Stimulated activated CD8-positive, alpha-beta memory T cell treated with anti-CD3 and anti-CD28 coated beads, Interleukin-2, amount 100 ng/mL, for 48 hours (primary cell): ENCODE measurements at regions not wholly inside any gene's neighbourhood (a gene's known extent, or its start where the extent isn't known, plus 50 kb on each side); places are given as distances from the start of the nearest gene placed in this dataset.

Source experiments
- DNase-seq, 2 donors: peaks; one replicate each; pipeline ENCODE4 v3.0.0-alpha.2; 2020; ENCODE audit warnings: low read depth in 2 of 2

- no peak for DNase-seq
Observed at GRCh38 chr11:45518141-45518832, 147.1 kb downstream of the CHST1 start.

GRCh38 chr11:45517171-45517770, 148.2 kb downstream of the CHST1 start:
- DNase-seq: no peak

GRCh38 chr11:45513821-45514340, 151.5 kb downstream of the CHST1 start:
- no peak for DNase-seq

DNA sequence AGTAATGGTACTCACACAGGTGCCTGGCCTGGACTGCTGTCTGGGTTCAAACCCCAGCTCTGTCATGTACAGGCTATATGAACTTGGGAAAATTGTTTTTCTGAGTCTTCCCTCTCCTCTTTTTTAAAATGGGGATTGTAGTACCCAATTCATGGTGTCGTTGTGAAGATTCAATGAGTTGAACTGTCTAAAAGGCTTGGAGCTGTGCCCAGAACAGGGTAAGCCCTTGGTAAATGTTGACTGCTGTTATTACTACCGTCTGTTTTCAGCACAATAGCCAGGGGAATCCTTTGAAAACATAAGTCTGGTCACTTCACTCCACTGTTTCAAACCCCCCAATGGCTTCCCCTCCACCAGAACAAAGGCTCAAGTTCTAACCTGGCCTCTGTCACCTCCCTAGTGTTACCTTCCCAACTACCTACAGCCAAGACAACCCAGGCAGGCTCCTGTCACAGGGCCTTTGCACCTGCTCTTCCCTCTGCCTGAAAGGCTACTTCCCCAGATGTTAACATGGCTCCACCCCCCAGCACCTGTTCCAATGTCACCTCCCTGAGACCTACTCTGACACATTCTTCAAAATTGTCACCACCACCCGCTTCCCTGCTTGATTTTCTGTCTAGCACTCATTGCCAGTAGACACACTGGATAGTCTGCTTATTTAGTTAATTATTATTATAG, 152.8 kb downstream of the CHST1 start:
- no peak for DNase-seq

- no peak for DNase-seq
Observed at GRCh38 chr11:45511566-45511965, 153.9 kb downstream of the CHST1 start.

DNA sequence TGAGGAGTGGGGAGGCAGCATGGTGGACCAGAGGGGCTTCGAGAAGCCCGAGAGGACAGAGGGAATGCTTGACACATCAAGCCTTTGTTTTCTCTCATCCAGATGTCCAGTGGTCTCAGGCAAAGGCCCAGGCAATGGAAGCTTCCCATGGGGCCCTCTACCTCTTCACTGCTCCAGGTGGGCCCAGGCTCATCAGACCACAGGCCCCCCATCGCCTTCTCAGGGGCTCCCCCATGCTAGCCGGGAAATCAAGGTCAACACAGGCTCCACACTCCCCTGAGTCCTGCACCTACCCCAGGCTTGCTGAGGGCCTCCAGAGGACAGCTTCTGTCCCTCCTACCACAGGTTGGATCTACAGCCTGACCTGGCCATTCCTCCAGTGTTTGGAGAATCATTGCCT, 157.5 kb downstream of the CHST1 start:
- DNase-seq: no peak

GRCh38 chr11:45503311-45503710, 162.1 kb downstream of the CHST1 start:
- DNase-seq: no peak

- no peak for DNase-seq
Observed at GRCh38 chr11:45502226-45502545, 163.2 kb downstream of the CHST1 start.

- DNase-seq: no peak
Observed at GRCh38 chr11:45501392-45502225, 163.8 kb downstream of the CHST1 start.

DNA sequence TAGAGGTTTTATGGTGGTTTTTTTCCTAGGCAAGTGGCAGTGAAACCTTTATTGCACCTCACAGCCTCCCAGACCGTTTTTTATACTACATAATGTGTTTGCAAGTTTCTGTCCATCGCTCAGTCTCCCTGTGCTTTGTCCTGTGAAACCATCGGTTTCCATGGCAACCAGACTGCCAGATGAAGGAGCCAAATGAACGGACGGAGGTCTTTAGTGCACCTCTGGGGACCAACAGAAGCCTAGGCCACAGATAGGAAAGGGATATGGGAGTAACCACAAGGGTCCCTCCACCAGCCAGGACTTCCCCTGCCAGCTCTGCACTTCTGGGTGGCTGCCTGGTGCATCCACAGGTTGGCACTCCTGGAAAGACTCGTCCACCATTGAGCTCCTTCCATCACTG, 165.0 kb downstream of the CHST1 start:
- no peak for DNase-seq

GRCh38 chr11:45494738-45495137, 170.7 kb downstream of the CHST1 start:
- DNase-seq: no peak

DNA sequence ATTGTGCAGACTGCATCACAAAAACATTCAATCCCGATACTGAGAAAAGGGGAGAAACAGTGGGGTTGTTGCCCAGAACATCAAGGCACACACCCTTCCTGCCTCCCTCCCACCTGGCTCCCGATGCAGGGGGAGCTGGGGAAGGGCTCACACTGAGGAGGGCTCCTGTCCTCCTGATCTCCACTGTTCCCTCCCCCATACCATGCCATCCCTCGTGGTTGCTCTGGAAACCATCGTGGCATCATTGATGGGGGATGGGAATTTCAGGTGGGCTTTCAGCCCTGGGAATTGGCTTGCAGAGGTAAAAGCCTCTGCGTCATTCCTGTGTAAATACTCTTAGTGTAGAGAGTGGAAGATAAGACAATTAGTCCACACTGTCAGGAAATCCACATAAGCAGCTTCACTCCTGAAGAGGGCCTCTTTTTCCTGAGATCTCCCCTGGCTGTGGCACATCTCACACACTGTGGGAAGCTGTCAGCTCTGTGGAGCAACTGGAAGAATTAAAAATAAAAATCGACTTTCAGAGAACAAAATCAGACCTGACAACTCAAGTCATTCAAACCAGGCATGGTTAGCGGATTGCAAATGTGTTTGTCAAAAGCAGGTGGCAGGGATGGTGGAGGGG, 176.0 kb downstream of the CHST1 start:
- no peak for DNase-seq

DNA sequence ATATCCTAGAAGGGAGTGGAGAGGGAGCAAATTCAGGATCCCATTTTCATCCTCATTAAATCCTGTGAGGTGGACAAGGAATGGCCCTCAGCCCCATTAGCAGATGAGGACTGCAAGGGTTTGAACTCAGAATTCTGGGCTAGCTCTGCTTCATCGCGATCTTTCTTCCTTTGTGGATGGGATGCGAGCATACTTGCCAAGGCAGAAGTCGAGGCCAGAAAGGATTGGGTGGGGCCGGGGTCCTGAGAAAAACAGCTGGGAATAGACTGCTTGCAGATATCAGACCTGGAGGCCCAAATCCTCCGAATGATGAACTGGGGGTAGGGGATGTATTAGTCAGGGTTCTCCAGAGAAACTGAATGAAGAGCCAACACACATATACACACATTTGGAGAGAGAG, 179.0 kb downstream of the CHST1 start:
- DNase-seq: no peak

GRCh38 chr11:45485070-45485707, 180.2 kb downstream of the CHST1 start:
- no peak for DNase-seq

DNA sequence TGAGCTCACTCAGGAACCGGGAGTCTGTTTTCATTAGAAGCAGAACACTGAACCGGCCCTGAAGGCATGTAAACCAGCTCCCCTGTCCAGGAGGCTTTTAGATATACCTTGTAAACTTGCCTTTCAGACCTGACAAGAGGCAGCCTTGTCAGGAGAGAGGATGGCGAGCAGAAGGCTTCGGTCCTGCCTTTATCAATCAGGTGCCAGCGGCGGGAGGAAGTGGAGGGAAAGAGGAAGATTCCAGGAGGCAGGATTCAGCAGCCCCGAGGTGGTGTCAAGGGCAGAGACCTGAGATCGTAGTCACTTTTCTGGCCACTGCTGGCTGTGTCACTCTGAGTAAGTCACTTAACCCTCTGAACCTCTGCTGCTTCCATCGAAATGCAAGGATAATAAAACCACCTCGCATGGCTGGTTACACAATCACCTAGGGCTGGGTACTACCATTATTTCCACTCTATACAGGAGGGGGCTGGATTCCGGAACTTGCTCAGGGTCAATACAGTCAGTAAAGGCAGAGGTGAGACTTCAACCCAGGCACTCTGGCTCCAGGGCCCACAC, 181.0 kb downstream of the CHST1 start:
- DNase-seq: no peak

DNA sequence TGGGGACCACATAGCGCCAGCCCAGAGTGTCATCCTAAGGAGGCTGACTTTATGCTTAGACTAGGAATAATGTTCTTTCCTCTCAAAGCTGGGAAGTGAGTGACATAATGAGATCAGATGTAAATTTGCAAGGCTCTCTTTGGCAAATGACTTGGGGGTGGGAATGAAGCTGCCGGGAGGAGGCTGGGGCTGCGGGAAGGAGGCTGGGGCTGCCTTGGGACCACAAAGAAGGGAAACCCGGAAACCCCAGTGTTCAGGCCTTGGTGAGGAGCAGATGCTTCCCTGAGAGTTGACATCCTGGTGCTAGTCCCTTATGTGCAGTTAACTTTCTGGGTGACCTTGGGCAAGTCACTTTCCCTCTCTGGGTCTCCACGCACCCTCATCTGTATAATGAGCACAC, 182.0 kb downstream of the CHST1 start:
- DNase-seq: no peak

- no peak for DNase-seq
Observed at GRCh38 chr11:45482331-45482730, 183.1 kb downstream of the CHST1 start.

DNA sequence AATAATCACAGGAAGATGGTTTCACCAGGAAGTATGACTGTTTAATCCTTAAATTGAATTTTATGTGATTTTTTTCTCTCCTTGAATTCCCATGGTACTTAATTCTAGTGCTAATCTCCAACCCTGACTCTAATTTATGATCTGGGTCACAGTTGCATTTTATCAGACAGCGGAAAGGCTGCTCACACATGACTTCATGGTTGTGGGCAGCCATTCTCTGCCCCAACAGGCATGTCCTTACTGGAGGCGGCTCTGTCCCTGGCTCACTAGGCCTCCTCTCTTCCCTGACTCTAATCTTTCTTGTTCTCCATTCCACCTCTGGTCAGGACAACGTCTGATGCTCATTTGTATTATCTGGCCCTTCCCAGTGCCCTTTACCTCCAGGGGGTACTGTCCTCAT, 184.4 kb downstream of the CHST1 start:
- DNase-seq: no peak

DNA sequence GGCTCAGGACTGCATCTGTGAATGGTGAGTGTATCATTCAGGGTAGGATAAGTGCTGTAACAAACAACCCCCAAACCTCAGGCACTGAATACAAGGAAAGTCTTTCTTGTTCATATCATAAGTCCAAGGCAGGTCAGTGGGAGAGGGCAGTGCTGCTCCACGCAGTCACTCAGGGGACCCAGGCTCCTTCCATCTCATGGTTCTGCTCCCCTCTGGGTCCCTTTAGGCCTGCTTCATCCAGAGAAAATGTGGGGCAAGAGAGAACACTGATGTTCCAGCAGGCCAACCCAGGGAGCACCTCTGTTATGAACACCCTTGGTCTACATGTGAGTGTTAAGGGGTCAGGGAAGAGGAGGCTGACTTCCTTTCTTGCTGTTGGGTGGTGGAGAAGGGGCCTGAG, 187.8 kb downstream of the CHST1 start:
- no peak for DNase-seq

DNA sequence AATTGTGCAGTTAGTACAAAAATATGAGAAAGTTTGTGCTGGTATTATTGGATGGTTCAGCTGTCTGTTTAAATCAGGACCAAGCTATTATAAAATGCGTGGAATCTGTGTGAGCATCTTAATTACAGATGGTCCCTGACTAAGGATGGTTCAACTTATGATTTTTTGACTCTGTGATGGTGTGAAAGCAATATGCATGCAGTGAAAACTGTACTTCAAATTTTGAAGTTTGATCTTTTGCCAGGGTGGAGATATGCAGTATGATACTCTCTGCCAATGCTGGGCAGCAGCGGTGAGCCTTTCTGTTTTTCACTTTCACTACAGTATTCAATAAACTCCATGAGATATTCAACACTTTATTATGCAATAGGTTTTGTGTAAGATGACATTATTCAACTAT, 189.3 kb downstream of the CHST1 start:
- no peak for DNase-seq

- DNase-seq: no peak
Observed at GRCh38 chr11:45475173-45475572, 189.0 kb upstream of the SYT13 start.
